ENCODE measurements at regions not wholly inside any gene's neighbourhood (a gene's known extent, or its start where the extent isn't known, plus 50 kb on each side); places are given as distances from the start of the nearest gene placed in this dataset.

DNA sequence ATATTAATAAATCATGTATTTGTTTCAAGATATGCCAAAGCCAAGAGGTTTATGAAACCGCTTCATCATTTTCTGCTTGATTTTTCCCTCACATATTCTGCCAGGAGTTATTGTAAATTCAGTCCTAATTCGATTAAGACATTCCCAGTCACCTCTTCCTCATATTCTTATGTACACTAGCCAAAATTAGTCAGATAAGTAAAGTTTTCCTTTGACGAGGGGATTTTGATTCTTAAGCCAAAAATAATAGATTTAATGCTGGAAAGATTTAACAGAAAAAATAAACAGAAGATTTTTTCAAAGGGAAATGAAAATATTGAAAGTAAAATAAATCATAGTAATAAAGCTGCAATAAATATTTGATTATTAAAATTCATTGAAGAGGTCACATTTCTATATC is 51.0 kb upstream of the VEGFC start:
- Histone ChIP-seq H3K9me3 (peaks cover 0 to 11% (median 0%) of the 10 kb centered on the region in 12 donors), H3K27me3 (no peaks in the 10 kb centered on the region), H3K36me3 (no peaks in the 10 kb centered on the region), H3K4me3 (no peak overlapping the region), H3K27ac (no peak overlapping the region), H3K4me1 (peaks cover 0 to 5% (median 0%) of the 10 kb centered on the region in 12 donors)
- intact Hi-C loops (cut with DNase I), result no loop called here
- ATAC-seq, result no peak
- WGBS, 4 donors, result 61 to 69% (median 67%) methylated on average over 3 of the region's 3 CpGs
- TF ChIP-seq POLR2A (IDR thresholded peaks at IDR 0.05), result no peak
- no peak for TF ChIP-seq CTCF (IDR thresholded peaks at IDR 0.05)
- DNase-seq, result no peak

DNA sequence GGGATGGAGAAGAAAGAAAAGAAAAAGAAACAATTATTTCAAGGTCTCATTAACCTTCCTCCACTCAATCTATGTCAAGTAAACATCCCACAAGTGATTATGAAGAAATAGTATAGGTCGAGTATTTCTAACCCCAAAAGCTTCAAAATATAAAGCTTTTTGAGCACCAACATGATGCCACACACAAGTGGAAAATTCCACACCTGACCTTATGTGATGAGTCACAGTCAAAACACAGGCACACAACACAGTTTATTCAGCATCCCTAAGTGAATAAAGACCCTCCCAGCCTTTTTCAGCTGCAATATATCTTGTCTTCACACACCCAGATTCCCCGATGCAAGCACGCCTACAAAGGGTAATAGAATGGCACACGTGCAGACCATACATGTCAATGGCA is 51.7 kb upstream of the VEGFC start:
- Histone ChIP-seq H3K36me3 (no peaks in the 10 kb centered on the region), H3K27ac (no peak overlapping the region), H3K4me1 (peaks cover 0 to 3% (median 0%) of the 10 kb centered on the region in 12 donors), H3K9me3 (peaks cover 0 to 11% (median 0%) of the 10 kb centered on the region in 12 donors), H3K4me3 (no peak overlapping the region), H3K27me3 (no peaks in the 10 kb centered on the region)
- WGBS, 4 donors, result 91 to 96% (median 92%) methylated on average over 4 of the region's 4 CpGs
- TF ChIP-seq CTCF (IDR thresholded peaks at IDR 0.05) (no peak), POLR2A (IDR thresholded peaks at IDR 0.05) (no peak)
- ATAC-seq (no peak), DNase-seq (no peak)
- intact Hi-C loops (cut with DNase I), result no loop called here

GRCh38 chr4:176845636-176846035 is 52.9 kb upstream of the VEGFC start:
- Histone ChIP-seq H3K27ac (no peak overlapping the region), H3K36me3 (no peaks in the 10 kb centered on the region), H3K4me3 (no peak overlapping the region), H3K4me1 (no peaks in the 10 kb centered on the region), H3K9me3 (peaks cover 0 to 11% (median 0%) of the 10 kb centered on the region in 12 donors), H3K27me3 (no peaks in the 10 kb centered on the region)
- intact Hi-C loops (cut with DNase I), result no loop called here
- no peak for TF ChIP-seq POLR2A (IDR thresholded peaks at IDR 0.05)
- TF ChIP-seq CTCF (IDR thresholded peaks at IDR 0.05), result no peak
- DNase-seq (no peak), ATAC-seq (no peak)
- 44 to 98% (median 80%) methylated on average over 2 of the region's 2 CpGs for WGBS, 4 donors

DNA sequence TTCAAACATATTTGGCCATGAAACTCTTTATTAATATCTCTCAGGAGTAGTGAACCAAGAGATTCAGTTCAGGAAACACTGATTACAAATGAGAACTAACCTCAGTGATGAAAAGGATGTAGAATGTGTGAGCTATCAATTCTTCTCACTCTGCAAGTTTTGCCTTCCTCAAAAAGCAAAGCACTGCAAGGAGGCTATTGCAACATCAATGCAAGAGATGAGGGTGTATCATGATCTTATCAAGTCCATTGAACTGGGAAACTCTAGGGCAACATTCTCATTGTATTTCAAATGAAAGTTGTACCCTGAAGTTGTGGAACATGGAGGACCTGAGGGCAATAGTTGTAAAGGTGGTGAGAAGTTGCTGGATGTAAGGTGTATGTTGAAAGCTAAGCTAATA is 56.4 kb upstream of the VEGFC start:
- H3K4me1 ChIP-seq, result no peaks in the 10 kb centered on the region
- no peaks in the 10 kb centered on the region for H3K36me3 ChIP-seq
- no peak overlapping the region for H3K4me3 ChIP-seq
- peaks cover 0 to 15% (median 0%) of the 10 kb centered on the region in 12 donors for H3K9me3 ChIP-seq
- DNase-seq, result no peak
- intact Hi-C loops (cut with DNase I), result no loop called here
- H3K27ac ChIP-seq, result no peak overlapping the region
- H3K27me3 ChIP-seq, result no peaks in the 10 kb centered on the region
- ATAC-seq, result no peak
- TF ChIP-seq CTCF (IDR thresholded peaks at IDR 0.05) (no peak), POLR2A (IDR thresholded peaks at IDR 0.05) (no peak)

Data from heart left ventricle (tissue), 16 donors.